Fibroblast of peridontal ligament (primary cell): ENCODE measurements at regions not wholly inside any gene's neighbourhood (a gene's known extent, or its start where the extent isn't known, plus 50 kb on each side); places are given as distances from the start of the nearest gene placed in this dataset.
A peak's percentile ranks its signal among the peaks of the same experiment; 100 is the strongest.
"Not testable (repeated sequence)": the region's sequence is repeated elsewhere in the genome, so short reads cannot be mapped to it uniquely, and the experiment has no call there.

Source experiments
- DNase-seq: peaks from one replicate; pipeline ENCODE4 v3.0.0-alpha.2; 2010; ENCODE audit errors: extremely low read depth

GRCh38 chr3:137820366-137820765 lies 56.3 kb downstream of the SOX14 start:
- no peak for DNase-seq

GRCh38 chr3:137835096-137835495 lies 71.0 kb downstream of the SOX14 start:
- DNase-seq, result no peak

- no peak for DNase-seq
Observed at GRCh38 chr3:137845194-137845593, 81.1 kb downstream of the SOX14 start.

GRCh38 chr3:137845666-137846065 lies 81.6 kb downstream of the SOX14 start:
- DNase-seq, result no peak

GRCh38 chr3:137852391-137852830 lies 88.3 kb downstream of the SOX14 start:
- DNase-seq, result no peak

GRCh38 chr3:137854533-137855261 lies 90.6 kb downstream of the SOX14 start:
- no peak for DNase-seq

GRCh38 chr3:137866001-137866400 lies 101.9 kb downstream of the SOX14 start:
- no peak for DNase-seq

- DNase-seq, result no peak
Observed at GRCh38 chr3:137866933-137867332, 102.8 kb downstream of the SOX14 start.

GRCh38 chr3:137867611-137868010 lies 103.5 kb downstream of the SOX14 start:
- DNase-seq, result no peak

- no peak for DNase-seq
Observed at GRCh38 chr3:137869022-137869421, 104.9 kb downstream of the SOX14 start.

GRCh38 chr3:137872589-137872988 lies 108.5 kb downstream of the SOX14 start:
- not testable (repeated sequence) for DNase-seq

GRCh38 chr3:137896842-137897241 lies 113.1 kb upstream of the CLDN18 start:
- DNase-seq, result not testable (repeated sequence)

GRCh38 chr3:137906985-137907649 lies 102.8 kb upstream of the CLDN18 start:
- DNase-seq, result no peak

GRCh38 chr3:137924628-137925027 lies 85.3 kb upstream of the CLDN18 start:
- no peak for DNase-seq

GRCh38 chr3:137925080-137925479 lies 84.9 kb upstream of the CLDN18 start:
- DNase-seq, result no peak

GRCh38 chr3:137926991-137927390 lies 83.0 kb upstream of the CLDN18 start:
- DNase-seq, result no peak

GRCh38 chr3:137930976-137931375 lies 79.0 kb upstream of the CLDN18 start:
- no peak for DNase-seq

GRCh38 chr3:137938876-137939275 lies 71.1 kb upstream of the CLDN18 start:
- no peak for DNase-seq

GRCh38 chr3:137944593-137944992 lies 65.4 kb upstream of the CLDN18 start:
- no peak for DNase-seq

GRCh38 chr3:137946356-137946973 lies 63.5 kb upstream of the CLDN18 start:
- DNase-seq, result peak; percentile 73

GRCh38 chr3:137947117-137947516 lies 62.8 kb upstream of the CLDN18 start:
- no peak for DNase-seq

GRCh38 chr3:137948400-137949072 lies 61.4 kb upstream of the CLDN18 start:
- DNase-seq, result no peak
